ENCODE measurements at regions not wholly inside any gene's neighbourhood (a gene's known extent, or its start where the extent isn't known, plus 50 kb on each side); places are given as distances from the start of the nearest gene placed in this dataset.

- TF ChIP-seq POLR2AphosphoS5 (IDR thresholded peaks at IDR 0.05; ENCODE audit: low read depth, low read length), result no peak
- no peak for TF ChIP-seq TAF1 (IDR thresholded peaks at IDR 0.05; ENCODE audit: borderline replicate concordance, insufficient read depth, low read length)
- no peak for TF ChIP-seq REST (IDR thresholded peaks at IDR 0.05; ENCODE audit: insufficient read depth in 1 of 2, low read depth in 2 of 2, low read length in 2 of 2)
Measured at GRCh38 chr2:44053052-44053451, 57.3 kb upstream of the LRPPRC start.

Data from PFSK-1 (cell line).